Suprapubic skin (tissue), 4 donors: ENCODE measurements at regions not wholly inside any gene's neighbourhood (a gene's known extent, or its start where the extent isn't known, plus 50 kb on each side); places are given as distances from the start of the nearest gene placed in this dataset.

Source experiments
- DNase-seq, 2 donors: peaks; one replicate each; pipeline ENCODE4 v3.0.0-alpha.2; 2019; ENCODE audit warnings: low spot score in 2 of 2
- H3K27ac ChIP-seq: fragments of 200-600 bp; sonication (generic); one replicate; pipeline ENCODE4 v1.5.1; 2019
- H3K27me3 ChIP-seq: fragments of 200-600 bp; sonication (generic); one replicate; pipeline ENCODE4 v1.5.1; 2019
- H3K36me3 ChIP-seq: fragments of 200-600 bp; sonication (generic); one replicate; pipeline ENCODE4 v1.5.1; 2019
- H3K4me1 ChIP-seq: fragments of 200-600 bp; sonication (generic); one replicate; pipeline ENCODE4 v1.5.1; 2019
- H3K4me3 ChIP-seq: fragments of 200-600 bp; sonication (generic); one replicate; pipeline ENCODE4 v1.5.1; 2019; ENCODE audit warnings: mild to moderate bottlenecking
- H3K9me3 ChIP-seq: fragments of 200-600 bp; sonication (generic); one replicate; pipeline ENCODE4 v1.5.1; 2019
- EP300 ChIP-seq: sonication (generic); formaldehyde crosslinking; IDR thresholded peaks from one replicate; pipeline ENCODE4 v1.6.1; 2017; ENCODE audit warnings: antibody characterized with exemption
- POLR2A ChIP-seq, 2 donors: fragments of 450-650 bp; IDR thresholded peaks; one replicate each; pipeline ENCODE4 v1.6.1; 2017; ENCODE audit warnings: antibody characterized with exemption in 2 of 2, mild to moderate bottlenecking in 2 of 2, moderate library complexity in 2 of 2
- POLR2AphosphoS5 ChIP-seq, 3 donors: sonication (generic); formaldehyde crosslinking; IDR thresholded peaks; one replicate each; pipeline ENCODE4 v1.6.1; 2017; ENCODE audit warnings: antibody characterized with exemption in 3 of 3
- WGBS: methylation state at CpG from one replicate; pipeline ENCODE4 v1.1.5; 2018; 5-methylcytosine and 5-hydroxymethylcytosine counted together
- TF ChIP-seq, protein P1 (sequence below), 2 donors: fragments of 200-600 bp in 1 of 2; fragments of 450-650 bp in 1 of 2; sonication (generic) in 1 of 2; IDR thresholded peaks; one replicate each; pipeline ENCODE4 v1.5.1; 2016 to 2019; ENCODE audit warnings: antibody characterized with exemption in 2 of 2, mild to moderate bottlenecking in 1 of 2, moderate library complexity in 1 of 2

DNA sequence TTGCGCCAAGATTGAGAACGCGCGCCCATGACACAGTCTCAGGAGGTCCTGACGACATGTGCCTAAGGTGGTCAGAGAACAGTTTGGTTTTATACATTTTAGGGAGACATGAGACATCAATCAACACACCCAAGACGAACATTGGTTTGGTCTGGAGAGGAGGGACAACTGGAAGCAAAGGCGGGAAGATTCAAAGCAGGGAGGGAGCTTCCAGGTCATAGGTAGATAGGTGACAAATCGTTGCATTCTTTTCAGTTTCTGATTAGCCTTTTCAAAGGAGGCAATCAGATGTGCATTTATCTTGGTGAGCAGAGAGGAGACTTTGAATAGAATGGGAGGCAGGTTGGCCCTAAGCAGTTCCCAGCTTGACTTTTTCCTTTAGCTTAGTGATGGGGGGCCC lies 828.4 kb upstream of the DPPA4 start:
- 59% methylated on average over 8 of the region's 8 CpGs for WGBS

DNA sequence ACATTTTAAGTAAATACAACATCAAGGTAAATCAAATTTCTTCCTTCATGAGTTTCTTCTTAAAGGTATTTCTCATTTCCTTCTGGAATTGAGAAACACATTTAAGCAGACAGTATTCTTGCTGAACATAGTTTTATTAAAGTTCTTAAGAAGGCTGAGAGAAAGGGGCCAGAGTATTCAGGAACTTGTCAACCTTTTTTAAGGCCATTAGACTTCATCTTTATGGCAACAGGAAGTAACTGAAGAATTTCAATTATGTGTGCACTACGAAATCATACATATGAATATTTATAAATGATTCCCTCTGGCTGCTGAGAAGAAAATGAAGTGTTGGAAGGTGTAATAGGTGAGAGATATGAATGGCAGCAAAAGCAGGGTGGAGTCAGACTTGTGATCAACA lies 829.4 kb upstream of the DPPA4 start:
- H3K9me3 ChIP-seq: no peaks in the 10 kb centered on the region
- H3K4me1 ChIP-seq: no peaks in the 10 kb centered on the region
- DNase-seq: no peak
- no peak overlapping the region for H3K4me3 ChIP-seq
- TF ChIP-seq POLR2AphosphoS5 (IDR thresholded peaks at IDR 0.05): no peak
- TF ChIP-seq POLR2A (IDR thresholded peaks at IDR 0.05): no peak
- no peak for TF ChIP-seq EP300
- TF ChIP-seq, protein P1, sequence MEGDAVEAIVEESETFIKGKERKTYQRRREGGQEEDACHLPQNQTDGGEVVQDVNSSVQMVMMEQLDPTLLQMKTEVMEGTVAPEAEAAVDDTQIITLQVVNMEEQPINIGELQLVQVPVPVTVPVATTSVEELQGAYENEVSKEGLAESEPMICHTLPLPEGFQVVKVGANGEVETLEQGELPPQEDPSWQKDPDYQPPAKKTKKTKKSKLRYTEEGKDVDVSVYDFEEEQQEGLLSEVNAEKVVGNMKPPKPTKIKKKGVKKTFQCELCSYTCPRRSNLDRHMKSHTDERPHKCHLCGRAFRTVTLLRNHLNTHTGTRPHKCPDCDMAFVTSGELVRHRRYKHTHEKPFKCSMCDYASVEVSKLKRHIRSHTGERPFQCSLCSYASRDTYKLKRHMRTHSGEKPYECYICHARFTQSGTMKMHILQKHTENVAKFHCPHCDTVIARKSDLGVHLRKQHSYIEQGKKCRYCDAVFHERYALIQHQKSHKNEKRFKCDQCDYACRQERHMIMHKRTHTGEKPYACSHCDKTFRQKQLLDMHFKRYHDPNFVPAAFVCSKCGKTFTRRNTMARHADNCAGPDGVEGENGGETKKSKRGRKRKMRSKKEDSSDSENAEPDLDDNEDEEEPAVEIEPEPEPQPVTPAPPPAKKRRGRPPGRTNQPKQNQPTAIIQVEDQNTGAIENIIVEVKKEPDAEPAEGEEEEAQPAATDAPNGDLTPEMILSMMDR (IDR thresholded peaks at IDR 0.05): no peak
- H3K36me3 ChIP-seq: no peaks in the 10 kb centered on the region
- WGBS: 30% methylated on average over 1 of the region's 1 CpG
- H3K27me3 ChIP-seq: no peaks in the 10 kb centered on the region
- no peak overlapping the region for H3K27ac ChIP-seq

More for the DNA sequence above, 828.4 kb upstream of the DPPA4 start:
- no peaks in the 10 kb centered on the region for H3K4me1 ChIP-seq
- H3K36me3 ChIP-seq: no peaks in the 10 kb centered on the region
- H3K9me3 ChIP-seq: no peaks in the 10 kb centered on the region
- DNase-seq: no peak
- no peak overlapping the region for H3K27ac ChIP-seq
- TF ChIP-seq POLR2AphosphoS5 (IDR thresholded peaks at IDR 0.05) (no peak), POLR2A (IDR thresholded peaks at IDR 0.05) (no peak), EP300 (no peak)
- TF ChIP-seq, protein P1 (IDR thresholded peaks at IDR 0.05): no peak
- H3K27me3 ChIP-seq: no peaks in the 10 kb centered on the region
- H3K4me3 ChIP-seq: no peak overlapping the region

DNA sequence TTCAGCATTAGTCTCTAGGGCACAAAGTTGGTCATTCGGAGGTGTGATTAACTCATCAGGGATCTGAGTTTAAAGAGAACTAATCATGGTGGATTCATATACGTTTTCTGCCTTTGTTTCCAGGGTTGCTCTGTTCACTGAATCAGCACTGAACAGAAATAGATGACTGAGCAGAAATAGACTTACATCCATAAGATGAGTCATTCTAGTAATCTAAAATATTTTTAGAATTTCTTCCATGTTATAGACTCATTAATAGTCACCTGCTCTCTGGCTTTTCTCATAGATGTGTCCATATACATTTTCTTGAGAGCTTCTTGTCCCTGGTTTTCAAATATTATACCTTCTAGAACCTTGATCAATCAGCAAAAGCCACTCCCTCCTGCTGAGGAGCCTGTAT lies 837.6 kb upstream of the DPPA4 start:
- no peaks in the 10 kb centered on the region for H3K9me3 ChIP-seq
- no peaks in the 10 kb centered on the region for H3K27me3 ChIP-seq
- no peak for DNase-seq
- 86% methylated on average over 2 of the region's 2 CpGs for WGBS
- no peaks in the 10 kb centered on the region for H3K4me1 ChIP-seq
- H3K27ac ChIP-seq: no peak overlapping the region
- TF ChIP-seq POLR2A (IDR thresholded peaks at IDR 0.05) (no peak), EP300 (no peak), POLR2AphosphoS5 (IDR thresholded peaks at IDR 0.05) (no peak)
- TF ChIP-seq, protein P1 (IDR thresholded peaks at IDR 0.05): no peak
- H3K4me3 ChIP-seq: no peak overlapping the region
- no peaks in the 10 kb centered on the region for H3K36me3 ChIP-seq

DNA sequence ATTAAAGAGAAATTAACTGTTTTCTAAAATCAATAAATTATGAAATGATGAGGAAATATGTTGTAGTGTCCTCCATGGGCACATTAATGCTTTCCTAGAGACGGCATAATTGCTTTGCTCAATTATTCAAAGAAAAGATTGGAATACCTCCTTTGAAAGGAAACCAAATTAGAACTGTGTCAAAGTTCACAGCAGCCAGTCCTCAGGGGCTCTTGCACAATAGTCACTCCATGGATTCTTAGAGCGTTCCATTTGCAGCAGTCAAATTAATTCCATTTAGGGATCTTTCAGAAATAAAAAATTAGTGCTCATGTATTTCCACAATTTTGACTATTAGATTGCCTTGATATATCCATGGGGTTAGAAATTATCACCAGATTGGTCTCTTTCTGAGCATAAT lies 841.6 kb upstream of the DPPA4 start:
- H3K27me3 ChIP-seq: no peaks in the 10 kb centered on the region
- H3K4me1 ChIP-seq: no peaks in the 10 kb centered on the region
- H3K27ac ChIP-seq: no peak overlapping the region
- H3K4me3 ChIP-seq: no peak overlapping the region
- H3K36me3 ChIP-seq: no peaks in the 10 kb centered on the region
- TF ChIP-seq POLR2AphosphoS5 (IDR thresholded peaks at IDR 0.05) (no peak), EP300 (no peak), POLR2A (IDR thresholded peaks at IDR 0.05) (no peak)
- TF ChIP-seq, protein P1 (IDR thresholded peaks at IDR 0.05): no peak
- no peaks in the 10 kb centered on the region for H3K9me3 ChIP-seq
- 48% methylated on average over 2 of the region's 2 CpGs for WGBS
- no peak for DNase-seq

DNA sequence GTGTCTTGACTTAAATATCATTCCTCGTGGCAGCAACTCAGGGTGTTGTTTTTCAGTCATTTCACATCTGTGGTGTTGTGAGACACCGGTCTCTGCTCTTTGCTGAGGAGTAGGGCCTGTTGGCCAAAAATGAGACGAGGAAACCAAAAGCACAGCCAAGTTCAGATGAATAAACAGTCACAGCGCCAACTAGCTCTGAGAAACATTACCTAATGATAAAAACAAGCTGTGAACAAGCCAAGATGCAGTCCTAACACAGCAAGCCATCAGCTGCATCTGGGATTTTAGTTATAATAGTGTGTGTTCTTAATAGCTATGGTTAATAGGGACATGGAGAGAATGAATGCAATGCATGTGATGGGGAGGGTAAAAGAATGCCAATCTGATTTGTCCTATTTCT lies 843.4 kb upstream of the DPPA4 start:
- H3K9me3 ChIP-seq: no peaks in the 10 kb centered on the region
- no peaks in the 10 kb centered on the region for H3K4me1 ChIP-seq
- no peaks in the 10 kb centered on the region for H3K27me3 ChIP-seq
- H3K36me3 ChIP-seq: no peaks in the 10 kb centered on the region
- 46% methylated on average over 4 of the region's 4 CpGs for WGBS
- H3K4me3 ChIP-seq: no peak overlapping the region
- no peak for DNase-seq
- H3K27ac ChIP-seq: no peak overlapping the region
- TF ChIP-seq POLR2AphosphoS5 (IDR thresholded peaks at IDR 0.05): no peak
- no peak for TF ChIP-seq POLR2A (IDR thresholded peaks at IDR 0.05)
- TF ChIP-seq, protein P1 (IDR thresholded peaks at IDR 0.05): no peak
- TF ChIP-seq EP300: no peak
